ENCODE measurements at regions not wholly inside any gene's neighbourhood (a gene's known extent, or its start where the extent isn't known, plus 50 kb on each side); places are given as distances from the start of the nearest gene placed in this dataset.

GRCh38 chr7:156148547-156148946 lies 336.3 kb upstream of the SHH start:
- peak; percentile 34 for DNase-seq

GRCh38 chr7:156147756-156148504 lies 335.7 kb upstream of the SHH start:
- peak; percentile 32 for DNase-seq

- DNase-seq: peak; percentile 35
Measured at GRCh38 chr7:156147104-156147503, 334.8 kb upstream of the SHH start.

- no peak for DNase-seq
Measured at GRCh38 chr7:156145996-156146395, 333.7 kb upstream of the SHH start.

- peak; percentile 9 for DNase-seq
Measured at GRCh38 chr7:156145184-156145583, 332.9 kb upstream of the SHH start.

GRCh38 chr7:156143683-156144082 lies 331.4 kb upstream of the SHH start:
- DNase-seq: peak; percentile 24

GRCh38 chr7:156143158-156143557 lies 330.9 kb upstream of the SHH start:
- peak; percentile 40 for DNase-seq

GRCh38 chr7:156141941-156142340 lies 329.7 kb upstream of the SHH start:
- DNase-seq: peak; percentile 19

GRCh38 chr7:156140896-156141295 lies 328.6 kb upstream of the SHH start:
- no peak for DNase-seq

GRCh38 chr7:156140447-156140846 lies 328.2 kb upstream of the SHH start:
- DNase-seq: no peak

- DNase-seq: peak; percentile 28
Measured at GRCh38 chr7:156139633-156140032, 327.4 kb upstream of the SHH start.

GRCh38 chr7:156139112-156139511 lies 326.8 kb upstream of the SHH start:
- DNase-seq: peak; percentile 10

- DNase-seq: no peak
Measured at GRCh38 chr7:156131881-156132280, 319.6 kb upstream of the SHH start.

GRCh38 chr7:156129522-156129921 lies 317.3 kb upstream of the SHH start:
- DNase-seq: no peak

GRCh38 chr7:156128496-156128895 lies 316.2 kb upstream of the SHH start:
- DNase-seq: no peak

- peak; percentile 57 for DNase-seq
Measured at GRCh38 chr7:156127166-156128134, 315.2 kb upstream of the SHH start.

- peak; percentile 31 for DNase-seq
Measured at GRCh38 chr7:156125841-156126730, 313.8 kb upstream of the SHH start.

- DNase-seq: peak; percentile 39
Measured at GRCh38 chr7:156124356-156124755, 312.1 kb upstream of the SHH start.

GRCh38 chr7:156123362-156123761 lies 311.1 kb upstream of the SHH start:
- DNase-seq: peak; percentile 36

GRCh38 chr7:156122752-156123354 lies 310.6 kb upstream of the SHH start:
- DNase-seq: peak; percentile 37

GRCh38 chr7:156121956-156122355 lies 309.7 kb upstream of the SHH start:
- DNase-seq: no peak

- peak; percentile 32 for DNase-seq
Measured at GRCh38 chr7:156121434-156121833, 309.2 kb upstream of the SHH start.
